LNCAP (cell line): ENCODE measurements at regions not wholly inside any gene's neighbourhood (a gene's known extent, or its start where the extent isn't known, plus 50 kb on each side); places are given as distances from the start of the nearest gene placed in this dataset.

ENCODE experiments used
- TF ChIP-seq, protein P1 (sequence below): fragments of 450-650 bp; IDR thresholded peaks from 2 replicates; pipeline ENCODE4 v1.5.1; 2017; ENCODE audit warnings: mild to moderate bottlenecking

DNA sequence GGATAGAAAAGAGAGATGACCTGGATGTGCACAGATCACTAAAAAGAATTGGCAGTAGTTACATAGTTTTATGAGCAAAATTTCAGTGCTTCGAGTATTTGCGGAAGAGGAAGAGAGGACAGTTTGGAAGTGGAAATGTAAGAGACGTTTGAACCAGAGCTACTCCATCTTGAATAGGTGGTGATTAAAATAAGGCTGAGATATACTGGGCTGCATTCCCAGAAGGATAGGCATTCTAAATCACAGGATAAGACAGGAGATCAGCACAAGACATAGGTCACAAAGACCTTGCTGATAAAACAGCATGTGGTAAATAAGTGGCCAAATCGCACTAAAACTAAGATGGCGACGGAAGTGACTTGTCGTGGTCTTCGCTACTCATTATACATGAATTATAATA, 453.3 kb downstream of the COL11A1 start:
- TF ChIP-seq, protein P1, sequence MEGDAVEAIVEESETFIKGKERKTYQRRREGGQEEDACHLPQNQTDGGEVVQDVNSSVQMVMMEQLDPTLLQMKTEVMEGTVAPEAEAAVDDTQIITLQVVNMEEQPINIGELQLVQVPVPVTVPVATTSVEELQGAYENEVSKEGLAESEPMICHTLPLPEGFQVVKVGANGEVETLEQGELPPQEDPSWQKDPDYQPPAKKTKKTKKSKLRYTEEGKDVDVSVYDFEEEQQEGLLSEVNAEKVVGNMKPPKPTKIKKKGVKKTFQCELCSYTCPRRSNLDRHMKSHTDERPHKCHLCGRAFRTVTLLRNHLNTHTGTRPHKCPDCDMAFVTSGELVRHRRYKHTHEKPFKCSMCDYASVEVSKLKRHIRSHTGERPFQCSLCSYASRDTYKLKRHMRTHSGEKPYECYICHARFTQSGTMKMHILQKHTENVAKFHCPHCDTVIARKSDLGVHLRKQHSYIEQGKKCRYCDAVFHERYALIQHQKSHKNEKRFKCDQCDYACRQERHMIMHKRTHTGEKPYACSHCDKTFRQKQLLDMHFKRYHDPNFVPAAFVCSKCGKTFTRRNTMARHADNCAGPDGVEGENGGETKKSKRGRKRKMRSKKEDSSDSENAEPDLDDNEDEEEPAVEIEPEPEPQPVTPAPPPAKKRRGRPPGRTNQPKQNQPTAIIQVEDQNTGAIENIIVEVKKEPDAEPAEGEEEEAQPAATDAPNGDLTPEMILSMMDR = no peak

DNA sequence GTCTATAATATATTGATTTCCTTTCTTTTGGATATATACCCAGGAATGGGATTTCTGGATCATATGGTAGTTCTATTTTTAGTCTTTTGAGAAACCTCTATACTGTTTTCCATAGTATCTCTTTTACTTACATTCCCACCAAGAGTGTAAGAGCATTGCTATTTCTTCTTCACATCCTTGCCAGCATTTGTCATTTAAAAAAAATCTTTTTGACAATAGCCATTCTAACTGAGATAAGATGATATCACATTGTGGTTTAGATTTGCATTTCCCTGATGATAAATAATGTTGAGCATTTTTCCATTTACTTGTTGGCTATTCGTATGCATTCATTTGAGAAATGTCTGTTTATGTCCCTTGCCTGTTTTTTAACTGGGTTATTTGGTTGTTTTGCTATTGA, 467.4 kb downstream of the COL11A1 start:
- TF ChIP-seq, protein P1 = no peak

DNA sequence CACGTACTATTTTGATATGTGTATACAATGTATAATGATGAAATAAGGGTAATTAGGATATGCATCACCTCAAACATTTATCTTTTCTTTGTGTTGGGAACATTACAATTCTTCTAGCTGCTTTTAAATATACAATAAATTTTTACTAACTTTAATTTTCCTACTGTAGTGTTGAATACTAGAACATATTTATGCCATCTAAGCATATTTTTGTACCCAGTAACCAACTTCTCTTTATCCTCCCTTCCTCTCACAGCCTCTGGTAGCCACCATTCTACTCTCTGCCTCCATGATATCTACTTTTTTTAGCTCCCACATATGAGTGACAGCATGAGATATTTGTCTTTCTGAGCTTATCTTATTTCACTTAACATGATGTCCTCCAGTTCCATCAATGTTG, 468.0 kb downstream of the COL11A1 start:
- TF ChIP-seq, protein P1 = no peak

DNA sequence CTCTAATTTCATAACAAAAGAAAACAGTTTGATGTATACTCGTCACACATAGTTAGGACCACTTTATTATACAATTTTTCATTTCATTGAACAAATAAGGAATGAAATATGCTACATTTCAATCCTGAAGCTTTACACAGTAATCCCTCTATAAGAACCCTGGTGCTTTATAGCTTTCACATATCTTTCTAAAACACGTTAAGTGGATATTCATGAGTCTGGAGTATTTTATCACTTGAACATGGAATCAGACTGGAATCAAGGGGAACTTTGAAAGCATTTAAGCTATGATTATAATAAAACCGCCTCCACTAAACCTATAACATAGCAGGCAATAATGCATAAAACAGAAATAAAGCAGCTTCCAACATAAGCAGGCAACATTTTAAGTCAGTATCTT, 476.6 kb downstream of the COL11A1 start:
- TF ChIP-seq, protein P1 = no peak

DNA sequence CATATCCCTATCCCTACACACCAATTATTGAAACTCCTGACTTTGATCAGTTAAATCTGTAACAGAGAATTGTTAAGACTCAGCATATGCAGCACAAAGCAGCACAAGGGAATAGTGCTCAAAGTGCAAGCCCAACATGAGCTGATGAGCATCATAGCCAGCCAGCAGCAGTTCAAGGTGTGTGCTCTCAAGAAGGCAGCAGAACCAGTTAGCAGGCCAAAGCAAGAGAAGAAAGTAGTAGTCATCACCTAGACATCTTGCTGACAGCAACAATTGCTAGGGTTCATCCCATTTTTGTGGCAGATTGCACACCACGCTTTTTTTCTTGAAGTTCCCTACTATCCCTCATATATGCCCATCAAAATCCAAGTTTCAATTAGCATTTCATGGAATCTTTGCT, 478.3 kb downstream of the COL11A1 start:
- TF ChIP-seq, protein P1 = no peak

DNA sequence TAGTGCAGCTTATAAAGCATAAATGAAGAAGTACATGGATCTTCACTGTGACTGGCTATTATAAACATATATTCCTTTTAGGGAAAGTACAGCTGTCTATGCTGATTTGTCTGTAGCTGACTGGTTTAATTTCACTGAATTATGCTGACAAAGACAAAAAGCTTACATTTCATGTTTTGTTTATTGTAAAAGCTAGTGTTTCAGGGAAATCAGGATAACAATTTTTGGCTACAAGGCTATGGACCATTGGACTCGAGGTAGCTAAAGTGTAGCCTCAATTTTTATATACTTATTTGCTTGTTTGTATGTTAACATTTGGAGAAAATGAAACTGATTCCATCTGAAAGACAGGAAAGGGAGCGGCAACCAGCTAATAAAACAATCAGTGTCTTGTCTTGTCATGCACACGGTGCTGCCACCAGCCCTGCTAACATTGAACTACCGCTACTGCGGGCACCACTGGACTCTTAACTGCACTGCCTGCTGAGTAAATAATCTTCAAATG, 480.2 kb downstream of the COL11A1 start:
- TF ChIP-seq, protein P1 = no peak

DNA sequence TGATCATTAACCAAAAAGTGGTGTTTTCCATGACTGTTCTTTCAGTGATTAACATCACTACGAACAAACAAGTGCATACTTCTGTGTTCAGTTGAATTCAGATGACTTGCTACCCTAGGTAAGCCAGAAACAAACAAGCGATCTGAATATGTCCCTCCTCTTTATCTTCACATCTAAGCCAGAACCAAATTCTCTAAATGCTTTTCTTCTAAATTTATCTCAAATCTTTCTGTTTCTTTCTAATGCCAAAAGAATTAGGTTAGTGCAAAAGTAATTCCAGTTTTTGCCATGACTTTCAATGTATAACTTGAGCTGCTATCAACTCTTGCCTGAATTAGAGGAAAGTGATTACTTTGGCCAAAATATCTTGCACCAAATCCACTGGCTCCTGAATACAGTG, 481.2 kb downstream of the COL11A1 start:
- TF ChIP-seq, protein P1 = no peak

DNA sequence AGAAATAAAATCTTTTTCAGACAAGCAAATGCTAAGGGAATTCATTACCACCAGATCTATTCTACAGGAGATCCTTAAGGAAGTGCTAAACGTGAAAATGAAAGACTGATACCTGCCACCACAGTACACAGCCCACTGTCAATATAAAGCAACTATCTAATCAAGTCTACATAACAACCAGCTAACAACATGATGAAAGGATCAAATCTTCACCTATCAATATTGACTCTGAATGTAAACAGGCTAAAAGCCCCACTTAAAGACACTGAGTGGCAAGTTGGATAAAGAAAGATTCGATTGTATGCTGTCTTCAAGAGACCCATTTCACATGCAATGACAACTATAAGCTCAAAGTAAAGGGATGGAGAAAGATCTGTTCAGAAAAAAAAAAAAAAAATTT, 492.4 kb downstream of the COL11A1 start:
- TF ChIP-seq, protein P1 = no peak
